ENCODE measurements at regions not wholly inside any gene's neighbourhood (a gene's known extent, or its start where the extent isn't known, plus 50 kb on each side); places are given as distances from the start of the nearest gene placed in this dataset.

DNA sequence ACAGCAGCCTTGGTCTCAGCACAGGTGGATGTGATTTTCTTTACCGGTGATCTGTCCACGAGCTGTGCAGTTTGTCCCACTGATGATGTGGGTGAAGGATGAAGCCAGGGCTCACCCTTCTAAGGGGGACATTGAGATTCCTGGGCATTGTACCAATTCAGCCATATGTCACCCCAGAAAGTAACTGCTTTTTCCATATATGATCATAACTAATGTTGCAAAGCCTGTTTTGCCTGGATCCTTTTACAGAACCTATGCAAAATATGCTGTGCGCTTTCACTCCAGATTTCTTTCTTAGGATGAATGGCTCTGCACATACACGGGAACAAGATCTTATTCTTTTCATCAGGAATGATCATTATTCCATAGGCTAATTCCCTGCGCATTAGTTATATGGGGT lies 96.9 kb upstream of the POU3F3 start:
- TF ChIP-seq, protein P1, sequence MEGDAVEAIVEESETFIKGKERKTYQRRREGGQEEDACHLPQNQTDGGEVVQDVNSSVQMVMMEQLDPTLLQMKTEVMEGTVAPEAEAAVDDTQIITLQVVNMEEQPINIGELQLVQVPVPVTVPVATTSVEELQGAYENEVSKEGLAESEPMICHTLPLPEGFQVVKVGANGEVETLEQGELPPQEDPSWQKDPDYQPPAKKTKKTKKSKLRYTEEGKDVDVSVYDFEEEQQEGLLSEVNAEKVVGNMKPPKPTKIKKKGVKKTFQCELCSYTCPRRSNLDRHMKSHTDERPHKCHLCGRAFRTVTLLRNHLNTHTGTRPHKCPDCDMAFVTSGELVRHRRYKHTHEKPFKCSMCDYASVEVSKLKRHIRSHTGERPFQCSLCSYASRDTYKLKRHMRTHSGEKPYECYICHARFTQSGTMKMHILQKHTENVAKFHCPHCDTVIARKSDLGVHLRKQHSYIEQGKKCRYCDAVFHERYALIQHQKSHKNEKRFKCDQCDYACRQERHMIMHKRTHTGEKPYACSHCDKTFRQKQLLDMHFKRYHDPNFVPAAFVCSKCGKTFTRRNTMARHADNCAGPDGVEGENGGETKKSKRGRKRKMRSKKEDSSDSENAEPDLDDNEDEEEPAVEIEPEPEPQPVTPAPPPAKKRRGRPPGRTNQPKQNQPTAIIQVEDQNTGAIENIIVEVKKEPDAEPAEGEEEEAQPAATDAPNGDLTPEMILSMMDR (IDR thresholded peaks at IDR 0.05; ENCODE audit: borderline replicate concordance, extremely low read depth, low read length, poor library complexity, severe bottlenecking), result no peak
- no peak for TF ChIP-seq EZH2 (IDR thresholded peaks at IDR 0.05; ENCODE audit: borderline replicate concordance, low read depth, low read length, severe bottlenecking)
